Nephron (organoid): ENCODE measurements at regions not wholly inside any gene's neighbourhood (a gene's known extent, or its start where the extent isn't known, plus 50 kb on each side); places are given as distances from the start of the nearest gene placed in this dataset.
"Not testable (repeated sequence)": the region's sequence is repeated elsewhere in the genome, so short reads cannot be mapped to it uniquely, and the experiment has no call there.

ENCODE experiments used
- H3K27ac Mint-ChIP-seq, 3 experiments: 2 replicates each; pipeline ENCODE4 v1.8.0; 2020; ENCODE audit warnings: mixed read lengths in 3 of 3, mild to moderate bottlenecking in 2 of 3, moderate library complexity in 1 of 3
- H3K27me3 Mint-ChIP-seq: 2 replicates; pipeline ENCODE4 v1.8.0; 2021; ENCODE audit warnings: low read depth, mild to moderate bottlenecking, moderate library complexity, mixed read lengths
- H3K36me3 Mint-ChIP-seq: 2 replicates; pipeline ENCODE4 v1.8.0; 2020; ENCODE audit warnings: low read depth, mixed read lengths
- H3K4me1 Mint-ChIP-seq: 2 replicates; pipeline ENCODE4 v1.8.0; 2020; ENCODE audit warnings: mixed read lengths
- H3K4me3 Mint-ChIP-seq, 3 experiments: 2 replicates each; pipeline ENCODE4 v1.8.0; 2020; ENCODE audit warnings: mild to moderate bottlenecking in 3 of 3, mixed read lengths in 3 of 3, moderate library complexity in 2 of 3
- H3K9me3 Mint-ChIP-seq: 2 replicates; pipeline ENCODE4 v1.8.0; 2020; ENCODE audit warnings: mixed read lengths
- CTCF ChIP-seq, 3 experiments: fragments of 200-600 bp; sonication (generic); IDR thresholded peaks; one replicate each; pipeline ENCODE4 v1.5.0; 2021; ENCODE audit warnings: antibody characterized with exemption in 3 of 3; ENCODE audit not compliant: unreplicated experiment in 3 of 3

- Mint-ChIP-seq H3K36me3 (no peaks in the 10 kb centered on the region), H3K4me1 (no peaks in the 10 kb centered on the region), H3K9me3 (no peaks in the 10 kb centered on the region), H3K27ac (no peak overlapping the region), H3K4me3 (no peak overlapping the region), H3K27me3 (no peaks in the 10 kb centered on the region)
- no peak for TF ChIP-seq CTCF (IDR thresholded peaks at IDR 0.05; ENCODE audit: unreplicated experiment in 3 of 3)
These were observed 1277.5 kb downstream of the EFNA5 start for GRCh38 chr5:106393276-106393675.

- H3K4me1 Mint-ChIP-seq, result no peaks in the 10 kb centered on the region
- H3K36me3 Mint-ChIP-seq, result no peaks in the 10 kb centered on the region
- no peaks in the 10 kb centered on the region for H3K27me3 Mint-ChIP-seq
- H3K27ac Mint-ChIP-seq, result no peak overlapping the region
- no peak for TF ChIP-seq CTCF (IDR thresholded peaks at IDR 0.05; ENCODE audit: unreplicated experiment in 3 of 3)
- H3K9me3 Mint-ChIP-seq, result no peaks in the 10 kb centered on the region
- H3K4me3 Mint-ChIP-seq, result no peak overlapping the region
These were observed 1278.0 kb downstream of the EFNA5 start for GRCh38 chr5:106392766-106393165.

- H3K27ac Mint-ChIP-seq, H3K4me3 Mint-ChIP-seq, H3K9me3 Mint-ChIP-seq, H3K36me3 Mint-ChIP-seq, H3K27me3 Mint-ChIP-seq, H3K4me1 Mint-ChIP-seq: not testable (repeated sequence)
These were observed 1283.0 kb downstream of the EFNA5 start for GRCh38 chr5:106387767-106388166.

GRCh38 chr5:106386287-106386686, 1284.5 kb downstream of the EFNA5 start:
- Mint-ChIP-seq H3K27me3 (no peaks in the 10 kb centered on the region), H3K9me3 (no peaks in the 10 kb centered on the region), H3K36me3 (no peaks in the 10 kb centered on the region), H3K4me1 (no peaks in the 10 kb centered on the region), H3K4me3 (no peak overlapping the region), H3K27ac (no peak overlapping the region)
- TF ChIP-seq CTCF (IDR thresholded peaks at IDR 0.05; ENCODE audit: unreplicated experiment in 3 of 3), result no peak

- Mint-ChIP-seq H3K4me1 (no peaks in the 10 kb centered on the region), H3K9me3 (no peaks in the 10 kb centered on the region), H3K27ac (no peak overlapping the region), H3K27me3 (no peaks in the 10 kb centered on the region), H3K36me3 (no peaks in the 10 kb centered on the region), H3K4me3 (no peak overlapping the region)
- TF ChIP-seq CTCF (IDR thresholded peaks at IDR 0.05; ENCODE audit: unreplicated experiment in 3 of 3), result no peak
These were observed 1290.0 kb downstream of the EFNA5 start for GRCh38 chr5:106380736-106381135.

GRCh38 chr5:106376522-106376921, 1294.2 kb downstream of the EFNA5 start:
- no peak overlapping the region for H3K4me3 Mint-ChIP-seq
- TF ChIP-seq CTCF (IDR thresholded peaks at IDR 0.05; ENCODE audit: unreplicated experiment in 3 of 3), result no peak
- no peaks in the 10 kb centered on the region for H3K27me3 Mint-ChIP-seq
- no peaks in the 10 kb centered on the region for H3K9me3 Mint-ChIP-seq
- no peaks in the 10 kb centered on the region for H3K36me3 Mint-ChIP-seq
- H3K27ac Mint-ChIP-seq, result no peak overlapping the region
- no peaks in the 10 kb centered on the region for H3K4me1 Mint-ChIP-seq

- H3K4me3 Mint-ChIP-seq, result no peak overlapping the region
- H3K4me1 Mint-ChIP-seq, result no peaks in the 10 kb centered on the region
- no peaks in the 10 kb centered on the region for H3K36me3 Mint-ChIP-seq
- H3K27me3 Mint-ChIP-seq, result no peaks in the 10 kb centered on the region
- H3K9me3 Mint-ChIP-seq, result peaks cover 9% of the 10 kb centered on the region
- TF ChIP-seq CTCF (IDR thresholded peaks at IDR 0.05; ENCODE audit: unreplicated experiment in 3 of 3), result no peak
- no peak overlapping the region for H3K27ac Mint-ChIP-seq
These were observed 1295.8 kb downstream of the EFNA5 start for GRCh38 chr5:106374956-106375355.
